ENCODE measurements at regions not wholly inside any gene's neighbourhood (a gene's known extent, or its start where the extent isn't known, plus 50 kb on each side); places are given as distances from the start of the nearest gene placed in this dataset.
"Not testable (repeated sequence)": the region's sequence is repeated elsewhere in the genome, so short reads cannot be mapped to it uniquely, and the experiment has no call there.

- no peak for DNase-seq (ENCODE audit: low spot score)
These were observed 71.9 kb upstream of the MBNL1 start for GRCh38 chr3:152196782-152197181.

GRCh38 chr3:152197451-152197850 is 71.3 kb upstream of the MBNL1 start:
- DNase-seq (ENCODE audit: low spot score) = no peak

- DNase-seq (ENCODE audit: low spot score) = no peak
These were observed 70.8 kb upstream of the MBNL1 start for GRCh38 chr3:152197937-152198336.

- no peak for DNase-seq (ENCODE audit: low spot score)
These were observed 70.1 kb upstream of the MBNL1 start for GRCh38 chr3:152198665-152199064.

GRCh38 chr3:152199102-152199840 is 69.5 kb upstream of the MBNL1 start:
- DNase-seq (ENCODE audit: low spot score) = no peak

- DNase-seq (ENCODE audit: low spot score) = no peak
These were observed 68.0 kb upstream of the MBNL1 start for GRCh38 chr3:152200476-152201420.

GRCh38 chr3:152202976-152203626 is 65.6 kb upstream of the MBNL1 start:
- no peak for DNase-seq (ENCODE audit: low spot score)

GRCh38 chr3:152203652-152204051 is 65.1 kb upstream of the MBNL1 start:
- no peak for DNase-seq (ENCODE audit: low spot score)

- DNase-seq (ENCODE audit: low spot score) = no peak
These were observed 64.5 kb upstream of the MBNL1 start for GRCh38 chr3:152204218-152204617.

GRCh38 chr3:152205097-152205593 is 63.6 kb upstream of the MBNL1 start:
- DNase-seq (ENCODE audit: low spot score) = no peak

- DNase-seq (ENCODE audit: low spot score) = no peak
These were observed 62.4 kb upstream of the MBNL1 start for GRCh38 chr3:152206243-152206760.

- DNase-seq (ENCODE audit: low spot score) = no peak
These were observed 60.3 kb upstream of the MBNL1 start for GRCh38 chr3:152208439-152208838.

- DNase-seq (ENCODE audit: low spot score) = no peak
These were observed 59.7 kb upstream of the MBNL1 start for GRCh38 chr3:152209060-152209459.

GRCh38 chr3:152209776-152210175 is 59.0 kb upstream of the MBNL1 start:
- no peak for DNase-seq (ENCODE audit: low spot score)

GRCh38 chr3:152210697-152211096 is 58.0 kb upstream of the MBNL1 start:
- DNase-seq (ENCODE audit: low spot score) = no peak

GRCh38 chr3:152211655-152212054 is 57.1 kb upstream of the MBNL1 start:
- DNase-seq (ENCODE audit: low spot score) = no peak

GRCh38 chr3:152213203-152213602 is 55.5 kb upstream of the MBNL1 start:
- DNase-seq (ENCODE audit: low spot score) = no peak

- DNase-seq (ENCODE audit: low spot score) = no peak
These were observed 54.8 kb upstream of the MBNL1 start for GRCh38 chr3:152213938-152214337.

GRCh38 chr3:152216960-152217865 is 51.5 kb upstream of the MBNL1 start:
- not testable (repeated sequence) for DNase-seq (ENCODE audit: low spot score)

GRCh38 chr3:152218602-152219001 is 50.1 kb upstream of the MBNL1 start:
- DNase-seq (ENCODE audit: low spot score) = no peak
